DND-41 (cell line): ENCODE measurements at regions not wholly inside any gene's neighbourhood (a gene's known extent, or its start where the extent isn't known, plus 50 kb on each side); places are given as distances from the start of the nearest gene placed in this dataset.

Source experiments
- ATAC-seq: fragments of 200-7000 bp; cut with Tn5 transposase; 3 replicates; pipeline ENCODE4 v1.9.1; 2021; ENCODE audit warnings: low read depth; ENCODE audit not compliant: insufficient read depth
- DNase-seq: peaks from one replicate; pipeline ENCODE4 v3.0.0-alpha.2; 2020
- H2AFZ ChIP-seq: 2 replicates; pipeline ENCODE4 v1.6.0; 2012; ENCODE audit warnings: low read depth, low read length
- H3K27ac ChIP-seq: 2 replicates; pipeline ENCODE4 v1.5.1; 2012; ENCODE audit warnings: low read length, inconsistent platforms
- H3K27me3 ChIP-seq: fragments of 200-600 bp; sonication (generic); 2 replicates; pipeline ENCODE4 v1.6.0; 2012; ENCODE audit warnings: low read length, mild to moderate bottlenecking, inconsistent platforms; ENCODE audit not compliant: insufficient read depth, poor library complexity
- H3K36me3 ChIP-seq: 2 replicates; pipeline ENCODE4 v1.5.1; 2012; ENCODE audit warnings: low read length, inconsistent platforms; ENCODE audit not compliant: insufficient read depth
- H3K4me1 ChIP-seq: 2 replicates; pipeline ENCODE4 v1.5.1; 2012; ENCODE audit warnings: mild to moderate bottlenecking, low read length; ENCODE audit not compliant: insufficient read depth
- H3K4me2 ChIP-seq: 2 replicates; pipeline ENCODE4 v1.6.0; 2012; ENCODE audit warnings: mild to moderate bottlenecking, moderate library complexity, low read length, inconsistent platforms; ENCODE audit not compliant: insufficient read depth
- H3K4me3 ChIP-seq, 2 experiments: fragments of 200-600 bp in 1 of 2; shearing (Covaris generic) in 1 of 2; 2 replicates each; pipeline ENCODE4 v1.5.1; 2012 to 2016; ENCODE audit warnings: inconsistent platforms in 2 of 2, low read length in 2 of 2, mild to moderate bottlenecking in 2 of 2, low read depth in 1 of 2, moderate library complexity in 1 of 2
- H3K79me2 ChIP-seq: 2 replicates; pipeline ENCODE4 v1.6.0; 2012; ENCODE audit warnings: low read length, inconsistent platforms; ENCODE audit not compliant: insufficient read depth
- H3K9ac ChIP-seq: 2 replicates; pipeline ENCODE4 v1.6.0; 2012; ENCODE audit warnings: low read depth, mild to moderate bottlenecking, inconsistent platforms, low read length, moderate library complexity
- H3K9me3 ChIP-seq: 2 replicates; pipeline ENCODE4 v1.5.1; 2012; ENCODE audit warnings: low read length, moderate library complexity, mild to moderate bottlenecking, inconsistent platforms; ENCODE audit not compliant: insufficient read depth, severe bottlenecking
- H4K20me1 ChIP-seq: 2 replicates; pipeline ENCODE4 v1.6.0; 2012; ENCODE audit warnings: low read length; ENCODE audit not compliant: insufficient read depth
- EZH2 ChIP-seq: IDR thresholded peaks from 3 replicates; pipeline ENCODE4 v1.6.1; 2012; ENCODE audit warnings: borderline replicate concordance, low read depth, mild to moderate bottlenecking, moderate library complexity, low read length, inconsistent platforms; ENCODE audit not compliant: severe bottlenecking
- TF ChIP-seq, protein P1 (sequence below): IDR thresholded peaks from 2 replicates; pipeline ENCODE4 v1.5.1; 2012; ENCODE audit warnings: borderline replicate concordance, low read length, moderate library complexity, mild to moderate bottlenecking; ENCODE audit not compliant: poor library complexity, severe bottlenecking; ENCODE audit errors: extremely low read depth

DNA sequence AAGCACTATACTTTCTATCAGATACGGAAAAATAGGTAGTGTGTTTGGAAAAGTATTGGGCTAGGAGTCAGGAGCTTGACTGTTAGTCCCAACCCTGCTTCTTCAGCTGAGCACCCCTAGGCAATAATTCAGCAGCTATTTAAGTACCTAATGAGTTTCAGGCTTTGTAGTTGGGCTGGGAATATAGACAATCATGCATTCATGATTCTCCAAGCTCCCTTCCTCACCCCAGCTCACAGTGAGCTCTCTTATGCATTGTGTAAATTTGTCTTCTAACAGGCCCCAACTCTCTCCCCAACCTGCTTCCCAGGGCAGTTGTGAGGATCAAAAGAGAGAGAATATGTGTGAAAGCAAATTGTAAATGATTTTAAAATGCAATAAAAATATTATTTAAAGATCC, 201.2 kb downstream of the MSX2 start:
- H2AFZ ChIP-seq, result no peak overlapping the region

DNA sequence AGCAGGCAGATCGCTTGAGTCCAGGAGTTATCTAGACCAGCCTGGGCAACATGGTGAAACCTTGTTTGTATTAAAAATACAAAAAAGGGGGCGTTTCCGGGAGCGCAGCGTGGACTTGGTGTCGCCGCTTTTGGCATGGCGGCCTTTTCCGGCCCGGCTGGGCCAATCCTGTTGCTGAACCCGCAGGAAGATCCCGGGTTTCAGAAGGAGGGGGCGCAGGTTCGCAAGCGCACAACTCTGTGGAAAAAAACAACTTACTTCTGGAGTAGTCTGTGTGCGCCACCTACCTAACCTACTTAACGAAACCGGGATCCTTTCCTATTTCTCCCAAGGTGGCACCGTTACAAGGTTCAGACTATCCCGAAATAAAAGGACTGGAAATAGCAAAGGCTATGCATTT, 198.6 kb downstream of the MSX2 start:
- no peaks in the 10 kb centered on the region for H3K79me2 ChIP-seq
- no peak overlapping the region for H3K4me3 ChIP-seq
- no peaks in the 10 kb centered on the region for H3K4me1 ChIP-seq
- DNase-seq (no peak), ATAC-seq (no peak)
- no peaks in the 10 kb centered on the region for H3K9me3 ChIP-seq
- H4K20me1 ChIP-seq, result no peaks in the 10 kb centered on the region
- H3K27ac ChIP-seq, result no peak overlapping the region
- H3K4me2 ChIP-seq, result no peak overlapping the region
- H3K27me3 ChIP-seq, result no peaks in the 10 kb centered on the region
- TF ChIP-seq, protein P1, sequence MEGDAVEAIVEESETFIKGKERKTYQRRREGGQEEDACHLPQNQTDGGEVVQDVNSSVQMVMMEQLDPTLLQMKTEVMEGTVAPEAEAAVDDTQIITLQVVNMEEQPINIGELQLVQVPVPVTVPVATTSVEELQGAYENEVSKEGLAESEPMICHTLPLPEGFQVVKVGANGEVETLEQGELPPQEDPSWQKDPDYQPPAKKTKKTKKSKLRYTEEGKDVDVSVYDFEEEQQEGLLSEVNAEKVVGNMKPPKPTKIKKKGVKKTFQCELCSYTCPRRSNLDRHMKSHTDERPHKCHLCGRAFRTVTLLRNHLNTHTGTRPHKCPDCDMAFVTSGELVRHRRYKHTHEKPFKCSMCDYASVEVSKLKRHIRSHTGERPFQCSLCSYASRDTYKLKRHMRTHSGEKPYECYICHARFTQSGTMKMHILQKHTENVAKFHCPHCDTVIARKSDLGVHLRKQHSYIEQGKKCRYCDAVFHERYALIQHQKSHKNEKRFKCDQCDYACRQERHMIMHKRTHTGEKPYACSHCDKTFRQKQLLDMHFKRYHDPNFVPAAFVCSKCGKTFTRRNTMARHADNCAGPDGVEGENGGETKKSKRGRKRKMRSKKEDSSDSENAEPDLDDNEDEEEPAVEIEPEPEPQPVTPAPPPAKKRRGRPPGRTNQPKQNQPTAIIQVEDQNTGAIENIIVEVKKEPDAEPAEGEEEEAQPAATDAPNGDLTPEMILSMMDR, result no peak
- TF ChIP-seq EZH2, result no peak
- no peak overlapping the region for H2AFZ ChIP-seq
- no peaks in the 10 kb centered on the region for H3K36me3 ChIP-seq
- H3K9ac ChIP-seq, result no peak overlapping the region

More for the DNA sequence above, 201.2 kb downstream of the MSX2 start:
- Histone ChIP-seq H4K20me1 (no peaks in the 10 kb centered on the region), H3K27ac (no peak overlapping the region), H3K79me2 (no peaks in the 10 kb centered on the region), H3K36me3 (no peaks in the 10 kb centered on the region), H3K9ac (no peak overlapping the region), H3K27me3 (no peaks in the 10 kb centered on the region), H3K4me1 (no peaks in the 10 kb centered on the region), H3K4me3 (no peak overlapping the region), H3K9me3 (no peaks in the 10 kb centered on the region), H3K4me2 (no peak overlapping the region)
- no peak for DNase-seq
- no peak for TF ChIP-seq EZH2
- TF ChIP-seq, protein P1, result no peak
- ATAC-seq, result no peak

DNA sequence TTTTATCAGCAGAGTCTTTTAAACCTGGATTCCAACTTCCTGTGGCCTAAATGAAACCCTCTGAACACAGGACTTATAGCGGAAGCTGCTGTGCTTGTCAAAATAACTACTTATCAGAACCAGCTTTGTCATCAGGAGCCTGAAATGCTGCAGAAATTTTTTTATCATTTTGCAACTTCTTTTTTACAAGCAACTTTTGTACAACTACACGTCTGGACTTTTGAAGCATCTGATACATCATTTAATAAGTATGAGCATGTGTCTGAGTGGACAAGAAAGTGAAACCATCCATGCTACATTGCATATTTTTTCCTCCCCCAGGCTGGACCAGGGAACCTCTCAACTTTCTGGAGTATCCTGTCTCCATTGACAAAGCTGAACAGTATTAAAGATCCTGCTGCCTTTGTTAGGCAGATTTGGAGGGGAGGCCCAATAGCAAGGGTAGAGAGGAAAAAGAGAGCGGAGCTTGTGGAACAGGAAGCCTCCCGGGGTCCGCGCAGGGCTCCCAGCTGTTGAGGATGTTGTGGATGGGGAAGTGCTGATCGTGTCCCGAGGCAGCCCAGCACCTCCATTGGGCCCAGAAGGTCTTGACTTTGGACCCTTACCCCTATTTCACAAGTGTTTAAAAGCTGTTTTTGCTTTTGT, 196.6 kb downstream of the MSX2 start:
- Histone ChIP-seq H3K79me2 (no peaks in the 10 kb centered on the region), H4K20me1 (no peaks in the 10 kb centered on the region), H3K36me3 (no peaks in the 10 kb centered on the region), H2AFZ (no peak overlapping the region), H3K4me1 (no peaks in the 10 kb centered on the region), H3K27ac (no peak overlapping the region), H3K9me3 (no peaks in the 10 kb centered on the region), H3K4me2 (no peak overlapping the region), H3K4me3 (no peak overlapping the region), H3K9ac (no peak overlapping the region), H3K27me3 (no peaks in the 10 kb centered on the region)
- ATAC-seq (no peak), DNase-seq (no peak)
- no peak for TF ChIP-seq EZH2
- TF ChIP-seq, protein P1, result no peak
